Mesodermal cell (in vitro differentiated cells): ENCODE measurements at regions not wholly inside any gene's neighbourhood (a gene's known extent, or its start where the extent isn't known, plus 50 kb on each side); places are given as distances from the start of the nearest gene placed in this dataset.

ENCODE experiments used
- H3K27ac ChIP-seq: 2 replicates; pipeline ENCODE4 v1.7.0; 2013; ENCODE audit warnings: mild to moderate bottlenecking, low read depth, low read length, moderate library complexity; ENCODE audit not compliant: severe bottlenecking
- H3K36me3 ChIP-seq: 2 replicates; pipeline ENCODE4 v1.7.1; 2013; ENCODE audit warnings: mild to moderate bottlenecking, low read length, moderate library complexity; ENCODE audit not compliant: control insufficient read depth, insufficient read depth
- H3K4me1 ChIP-seq: one replicate; pipeline ENCODE4 v1.7.1; 2013; ENCODE audit warnings: mild to moderate bottlenecking, low read length; ENCODE audit not compliant: insufficient read depth, control insufficient read depth, poor library complexity, severe bottlenecking
- H3K4me3 ChIP-seq: 2 replicates; pipeline ENCODE4 v1.7.0; 2013; ENCODE audit warnings: low read length, control low read depth, mild to moderate bottlenecking; ENCODE audit not compliant: insufficient read depth, poor library complexity, severe bottlenecking; ENCODE audit errors: extremely low read depth
- H3K9me3 ChIP-seq: 2 replicates; pipeline ENCODE4 v1.7.1; 2013; ENCODE audit warnings: mild to moderate bottlenecking, low read length, moderate library complexity; ENCODE audit not compliant: control insufficient read depth
- WGBS, 2 experiments: methylation state at CpG; one replicate each; pipeline ENCODE4 v1.1.5; 2013; ENCODE audit warnings: missing lambda C conversion rate in 2 of 2; ENCODE audit not compliant: insufficient coverage in 2 of 2; 5-methylcytosine and 5-hydroxymethylcytosine counted together

DNA sequence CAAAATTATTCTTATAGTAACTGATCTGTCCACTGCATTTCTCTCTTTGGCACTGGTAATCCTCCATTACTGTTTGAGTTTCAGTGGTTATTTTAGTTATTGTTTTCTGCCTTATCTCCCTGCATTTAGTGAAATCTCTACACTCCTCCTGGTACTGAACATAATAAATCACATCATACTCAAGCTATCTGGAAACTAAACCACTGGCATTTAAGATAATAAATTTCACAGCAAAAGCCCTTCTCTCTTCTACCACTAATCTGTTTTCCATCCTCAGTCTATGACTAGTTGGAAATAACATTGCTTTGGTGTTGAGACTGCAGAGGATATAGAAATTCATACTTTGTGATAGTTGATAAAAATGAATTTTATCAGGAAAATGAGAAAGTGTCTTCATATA, 399.3 kb upstream of the FSHR start:
- H3K27ac ChIP-seq: no peak overlapping the region
- H3K9me3 ChIP-seq: no peaks in the 10 kb centered on the region
- no peak overlapping the region for H3K4me3 ChIP-seq
- no peaks in the 10 kb centered on the region for H3K36me3 ChIP-seq
- no peaks in the 10 kb centered on the region for H3K4me1 ChIP-seq

- H3K27ac ChIP-seq: no peak overlapping the region
- peaks cover 16% of the 10 kb centered on the region for H3K9me3 ChIP-seq
- H3K36me3 ChIP-seq: no peaks in the 10 kb centered on the region
- no peaks in the 10 kb centered on the region for H3K4me1 ChIP-seq
- no peak overlapping the region for H3K4me3 ChIP-seq
These were observed 378.4 kb upstream of the FSHR start for GRCh38 chr2:49532702-49533101.

- Histone ChIP-seq H3K27ac (no peak overlapping the region), H3K4me3 (no peak overlapping the region), H3K9me3 (no peaks in the 10 kb centered on the region), H3K4me1 (no peaks in the 10 kb centered on the region), H3K36me3 (no peaks in the 10 kb centered on the region)
- WGBS, 2 experiments: 83 to 88% methylated on average over 1 of the region's 2 CpGs
These were observed 361.9 kb upstream of the FSHR start for GRCh38 chr2:49515996-49516782.

DNA sequence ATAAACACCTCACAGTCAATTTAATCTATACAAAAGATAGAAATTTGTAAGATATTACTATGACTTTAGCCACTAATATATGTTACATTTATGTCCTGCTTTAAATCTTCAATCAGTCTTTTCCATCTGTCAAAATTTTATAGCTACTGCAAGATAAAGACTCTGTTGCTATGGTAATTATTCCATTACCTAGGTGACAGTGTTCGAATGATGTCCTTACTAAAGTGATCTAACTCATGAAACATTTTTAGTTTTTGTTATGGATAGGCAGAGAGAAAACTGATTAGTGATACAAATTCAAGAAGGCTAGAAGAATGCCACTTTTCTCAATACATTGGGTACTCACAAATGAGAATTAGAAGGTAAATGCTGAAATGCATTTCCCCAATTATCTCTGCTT, 359.9 kb upstream of the FSHR start:
- no peak overlapping the region for H3K4me3 ChIP-seq
- H3K9me3 ChIP-seq: no peaks in the 10 kb centered on the region
- no CpG with 5 or more reads among the region's 1 CpG for WGBS, 2 experiments
- no peaks in the 10 kb centered on the region for H3K36me3 ChIP-seq
- no peak overlapping the region for H3K27ac ChIP-seq
- peaks cover 6% of the 10 kb centered on the region for H3K4me1 ChIP-seq

- WGBS, 2 experiments: 60 to 73% methylated on average over 1 to 4 of the region's 5 CpGs
- no peak overlapping the region for H3K27ac ChIP-seq
- no peaks in the 10 kb centered on the region for H3K4me1 ChIP-seq
- no peaks in the 10 kb centered on the region for H3K9me3 ChIP-seq
- H3K36me3 ChIP-seq: no peaks in the 10 kb centered on the region
- H3K4me3 ChIP-seq: no peak overlapping the region
These were observed 336.4 kb upstream of the FSHR start for GRCh38 chr2:49490710-49491109.

GRCh38 chr2:49487139-49487538, 332.8 kb upstream of the FSHR start:
- Histone ChIP-seq H3K4me3 (no peak overlapping the region), H3K4me1 (no peaks in the 10 kb centered on the region), H3K36me3 (no peaks in the 10 kb centered on the region), H3K27ac (no peak overlapping the region), H3K9me3 (no peaks in the 10 kb centered on the region)
- no CpG with 5 or more reads among the region's 1 CpG for WGBS, 2 experiments

- no CpG with 5 or more reads among the region's 1 CpG for WGBS, 2 experiments
- H3K4me1 ChIP-seq: no peaks in the 10 kb centered on the region
- H3K9me3 ChIP-seq: no peaks in the 10 kb centered on the region
- no peak overlapping the region for H3K4me3 ChIP-seq
- H3K27ac ChIP-seq: no peak overlapping the region
- H3K36me3 ChIP-seq: no peaks in the 10 kb centered on the region
These were observed 326.2 kb upstream of the FSHR start for GRCh38 chr2:49480520-49480919.

- no peaks in the 10 kb centered on the region for H3K9me3 ChIP-seq
- no CpG with 5 or more reads among the region's 1 CpG for WGBS, 2 experiments
These were observed 311.0 kb upstream of the FSHR start for GRCh38 chr2:49465157-49465831.

GRCh38 chr2:49459314-49459993, 305.1 kb upstream of the FSHR start:
- Histone ChIP-seq H3K36me3 (no peaks in the 10 kb centered on the region), H3K4me3 (no peak overlapping the region), H3K4me1 (no peaks in the 10 kb centered on the region), H3K27ac (no peak overlapping the region), H3K9me3 (no peaks in the 10 kb centered on the region)
- WGBS, 2 experiments: 92 to 93% methylated on average over 2 of the region's 3 CpGs

More at GRCh38 chr2:49465157-49465831, 311.0 kb upstream of the FSHR start:
- Histone ChIP-seq H3K36me3 (no peaks in the 10 kb centered on the region), H3K4me3 (no peak overlapping the region), H3K4me1 (no peaks in the 10 kb centered on the region), H3K27ac (no peak overlapping the region)

DNA sequence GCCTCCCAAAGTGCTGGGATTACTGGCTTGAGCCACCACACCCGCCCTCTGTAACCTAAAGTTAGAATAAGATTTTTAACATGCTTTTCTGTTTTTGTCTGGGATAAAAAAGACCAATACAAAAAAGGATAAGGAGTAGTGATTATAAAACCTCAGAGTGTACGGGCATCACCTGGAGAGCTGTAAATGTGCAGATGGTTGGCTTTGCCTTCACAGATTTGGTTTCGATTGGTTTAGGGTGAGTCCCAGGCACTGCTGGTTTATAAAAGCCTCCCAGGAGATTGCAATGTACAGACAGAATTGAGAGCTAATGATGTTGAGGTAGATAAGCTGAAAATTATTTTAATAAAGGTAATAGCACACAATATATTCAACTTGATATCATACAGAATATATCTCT, 289.7 kb upstream of the FSHR start:
- no peaks in the 10 kb centered on the region for H3K36me3 ChIP-seq
- no peak overlapping the region for H3K27ac ChIP-seq
- no peaks in the 10 kb centered on the region for H3K9me3 ChIP-seq
- 91 to 94% methylated on average over 1 to 2 of the region's 3 CpGs for WGBS, 2 experiments
- H3K4me3 ChIP-seq: no peak overlapping the region
- no peaks in the 10 kb centered on the region for H3K4me1 ChIP-seq

DNA sequence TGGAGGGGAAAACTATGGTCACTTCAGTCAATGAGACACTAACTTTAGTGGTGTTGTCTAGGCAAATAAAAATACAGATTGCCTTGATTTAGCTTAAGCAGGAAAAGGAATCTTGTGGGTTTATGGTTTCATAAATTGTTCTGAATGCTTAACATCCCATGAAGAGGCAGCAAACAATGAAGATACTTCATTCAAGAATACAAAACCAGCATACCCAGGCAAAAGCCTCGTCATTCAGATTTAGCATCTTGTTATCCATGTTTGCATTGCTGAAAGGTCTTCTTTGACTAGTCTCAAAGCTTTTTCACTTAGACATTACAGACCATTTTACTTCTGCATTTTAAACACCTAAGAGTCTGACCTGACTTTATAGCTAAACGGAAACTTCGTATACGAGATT, 272.7 kb upstream of the FSHR start:
- Histone ChIP-seq H3K36me3 (no peaks in the 10 kb centered on the region), H3K9me3 (no peaks in the 10 kb centered on the region), H3K4me1 (no peaks in the 10 kb centered on the region), H3K4me3 (no peak overlapping the region), H3K27ac (no peak overlapping the region)
- WGBS, 2 experiments: 80 to 96% methylated on average over 1 to 4 of the region's 4 CpGs
